ENCODE measurements at regions not wholly inside any gene's neighbourhood (a gene's known extent, or its start where the extent isn't known, plus 50 kb on each side); places are given as distances from the start of the nearest gene placed in this dataset.

- TF ChIP-seq, protein P1, sequence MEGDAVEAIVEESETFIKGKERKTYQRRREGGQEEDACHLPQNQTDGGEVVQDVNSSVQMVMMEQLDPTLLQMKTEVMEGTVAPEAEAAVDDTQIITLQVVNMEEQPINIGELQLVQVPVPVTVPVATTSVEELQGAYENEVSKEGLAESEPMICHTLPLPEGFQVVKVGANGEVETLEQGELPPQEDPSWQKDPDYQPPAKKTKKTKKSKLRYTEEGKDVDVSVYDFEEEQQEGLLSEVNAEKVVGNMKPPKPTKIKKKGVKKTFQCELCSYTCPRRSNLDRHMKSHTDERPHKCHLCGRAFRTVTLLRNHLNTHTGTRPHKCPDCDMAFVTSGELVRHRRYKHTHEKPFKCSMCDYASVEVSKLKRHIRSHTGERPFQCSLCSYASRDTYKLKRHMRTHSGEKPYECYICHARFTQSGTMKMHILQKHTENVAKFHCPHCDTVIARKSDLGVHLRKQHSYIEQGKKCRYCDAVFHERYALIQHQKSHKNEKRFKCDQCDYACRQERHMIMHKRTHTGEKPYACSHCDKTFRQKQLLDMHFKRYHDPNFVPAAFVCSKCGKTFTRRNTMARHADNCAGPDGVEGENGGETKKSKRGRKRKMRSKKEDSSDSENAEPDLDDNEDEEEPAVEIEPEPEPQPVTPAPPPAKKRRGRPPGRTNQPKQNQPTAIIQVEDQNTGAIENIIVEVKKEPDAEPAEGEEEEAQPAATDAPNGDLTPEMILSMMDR (IDR thresholded peaks at IDR 0.05) = no peak
- no peak for TF ChIP-seq POLR2A (IDR thresholded peaks at IDR 0.05)
These were observed 959.8 kb downstream of the ADGRL3 start for GRCh38 chr4:62159876-62160275.
